ENCODE measurements at regions not wholly inside any gene's neighbourhood (a gene's known extent, or its start where the extent isn't known, plus 50 kb on each side); places are given as distances from the start of the nearest gene placed in this dataset.

- TF ChIP-seq CTCF (IDR thresholded peaks at IDR 0.05) (no peak), POLR2AphosphoS5 (IDR thresholded peaks at IDR 0.05) (no peak), POLR2A (IDR thresholded peaks at IDR 0.05) (no peak)
These were observed 357.2 kb upstream of the SALL3 start for GRCh38 chr18:78622251-78622906.
